ENCODE measurements at regions not wholly inside any gene's neighbourhood (a gene's known extent, or its start where the extent isn't known, plus 50 kb on each side); places are given as distances from the start of the nearest gene placed in this dataset.
"Not testable (repeated sequence)": the region's sequence is repeated elsewhere in the genome, so short reads cannot be mapped to it uniquely, and the experiment has no call there.

DNA sequence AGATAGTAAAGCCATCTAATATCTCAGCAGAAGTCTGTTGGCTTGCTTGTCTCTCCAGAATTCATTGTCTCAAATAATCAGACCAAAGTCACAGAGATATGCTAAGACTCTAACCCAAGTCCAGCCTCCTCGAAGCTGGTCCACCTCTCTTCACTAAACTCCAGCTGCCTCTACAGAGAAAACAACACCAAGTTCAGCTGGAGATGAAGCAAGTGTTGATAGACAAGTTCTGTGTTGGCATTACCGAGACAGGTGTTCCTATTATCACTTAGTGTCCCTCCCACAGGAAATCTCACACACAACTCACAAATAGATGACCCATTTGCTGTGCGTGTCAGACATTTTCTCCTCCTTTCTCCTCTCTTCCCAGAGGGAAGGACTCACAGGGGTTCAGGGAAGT is 164.4 kb upstream of the ANKFN1 start:
- no peak for DNase-seq (ENCODE audit: low read depth)
- TF ChIP-seq, protein P1, sequence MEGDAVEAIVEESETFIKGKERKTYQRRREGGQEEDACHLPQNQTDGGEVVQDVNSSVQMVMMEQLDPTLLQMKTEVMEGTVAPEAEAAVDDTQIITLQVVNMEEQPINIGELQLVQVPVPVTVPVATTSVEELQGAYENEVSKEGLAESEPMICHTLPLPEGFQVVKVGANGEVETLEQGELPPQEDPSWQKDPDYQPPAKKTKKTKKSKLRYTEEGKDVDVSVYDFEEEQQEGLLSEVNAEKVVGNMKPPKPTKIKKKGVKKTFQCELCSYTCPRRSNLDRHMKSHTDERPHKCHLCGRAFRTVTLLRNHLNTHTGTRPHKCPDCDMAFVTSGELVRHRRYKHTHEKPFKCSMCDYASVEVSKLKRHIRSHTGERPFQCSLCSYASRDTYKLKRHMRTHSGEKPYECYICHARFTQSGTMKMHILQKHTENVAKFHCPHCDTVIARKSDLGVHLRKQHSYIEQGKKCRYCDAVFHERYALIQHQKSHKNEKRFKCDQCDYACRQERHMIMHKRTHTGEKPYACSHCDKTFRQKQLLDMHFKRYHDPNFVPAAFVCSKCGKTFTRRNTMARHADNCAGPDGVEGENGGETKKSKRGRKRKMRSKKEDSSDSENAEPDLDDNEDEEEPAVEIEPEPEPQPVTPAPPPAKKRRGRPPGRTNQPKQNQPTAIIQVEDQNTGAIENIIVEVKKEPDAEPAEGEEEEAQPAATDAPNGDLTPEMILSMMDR (IDR thresholded peaks at IDR 0.05; ENCODE audit: insufficient read depth, low read depth, low read length, missing control alignments): no peak
- H3K4me3 ChIP-seq (ENCODE audit: low read depth, low read length): no peak overlapping the region

DNA sequence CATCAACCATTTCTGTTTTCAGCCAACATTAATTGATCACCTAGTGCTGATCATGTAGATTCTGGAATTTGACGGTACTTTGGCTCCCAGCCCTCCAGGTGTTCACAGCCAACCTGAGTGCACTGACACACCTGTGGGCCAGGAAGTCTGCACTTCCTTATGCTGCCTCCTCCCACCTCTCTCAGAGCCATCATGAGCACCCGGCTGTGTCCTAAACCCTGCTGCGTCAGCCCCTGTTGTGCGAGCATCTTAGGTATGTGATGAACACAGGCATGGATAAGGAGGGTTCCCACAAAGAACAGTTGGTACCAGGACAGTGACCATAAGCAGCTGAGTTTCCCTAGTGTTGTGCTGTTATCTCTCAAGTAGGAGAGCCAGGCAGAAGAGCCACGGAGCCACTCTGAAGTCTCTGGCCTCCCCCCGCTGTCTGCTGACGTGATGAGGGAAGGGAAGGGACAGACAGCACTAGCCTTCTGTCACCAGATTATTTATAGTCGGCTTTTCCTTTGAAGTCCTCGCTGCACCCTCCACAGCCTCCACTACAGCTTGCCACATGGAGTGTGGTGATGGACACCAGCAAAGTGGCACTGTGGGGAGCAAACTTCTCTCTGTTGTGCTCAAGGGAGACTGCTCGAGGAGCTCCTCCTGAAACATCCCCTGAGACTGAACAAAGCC is 162.8 kb upstream of the ANKFN1 start:
- DNase-seq (ENCODE audit: low read depth): no peak
- TF ChIP-seq, protein P1 (IDR thresholded peaks at IDR 0.05; ENCODE audit: insufficient read depth, low read depth, low read length, missing control alignments): no peak
- no peak overlapping the region for H3K4me3 ChIP-seq (ENCODE audit: low read depth, low read length)

DNA sequence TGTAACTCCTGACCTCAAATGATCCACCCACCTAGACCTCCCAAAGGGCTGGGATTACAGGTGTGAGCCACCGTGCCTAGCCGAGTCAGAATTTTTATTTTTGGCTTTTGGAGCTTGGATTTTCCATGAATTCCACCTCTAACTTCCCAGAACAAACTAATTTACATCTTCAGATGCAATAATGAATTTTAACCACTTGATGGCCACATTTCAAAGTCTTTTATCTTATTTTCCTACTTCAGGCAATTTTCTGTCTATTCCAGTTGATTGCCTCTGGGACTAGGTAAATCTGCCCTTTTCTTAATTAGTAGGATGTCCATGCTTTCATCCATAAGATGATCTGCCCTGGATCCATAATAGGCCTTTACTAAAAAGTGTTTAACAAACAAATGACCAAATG is 156.4 kb upstream of the ANKFN1 start:
- DNase-seq (ENCODE audit: low read depth): no peak
- TF ChIP-seq, protein P1 (IDR thresholded peaks at IDR 0.05; ENCODE audit: insufficient read depth, low read depth, low read length, missing control alignments): no peak
- no peak overlapping the region for H3K4me3 ChIP-seq (ENCODE audit: low read depth, low read length)

DNA sequence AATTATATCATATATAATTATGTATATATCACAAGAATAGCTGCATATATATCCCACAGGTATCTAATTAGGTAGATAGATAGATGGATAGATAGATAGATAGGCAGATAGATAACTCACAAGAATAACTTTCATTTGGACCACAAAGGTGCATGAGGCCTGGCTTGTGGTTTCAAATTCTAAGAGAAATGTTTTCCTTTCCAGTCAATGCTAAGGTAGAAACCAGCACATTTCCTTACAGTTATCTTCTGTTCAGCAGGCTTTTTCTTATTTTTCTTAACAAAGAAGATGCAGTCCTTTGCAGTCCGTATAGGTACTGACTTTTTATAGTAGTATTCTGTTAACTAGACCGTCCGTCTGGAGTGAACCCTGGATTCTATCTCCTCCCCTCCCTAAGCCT is 152.9 kb upstream of the ANKFN1 start:
- H3K4me3 ChIP-seq (ENCODE audit: low read depth, low read length): no peak overlapping the region
- DNase-seq (ENCODE audit: low read depth): no peak
- TF ChIP-seq, protein P1 (IDR thresholded peaks at IDR 0.05; ENCODE audit: insufficient read depth, low read depth, low read length, missing control alignments): no peak

DNA sequence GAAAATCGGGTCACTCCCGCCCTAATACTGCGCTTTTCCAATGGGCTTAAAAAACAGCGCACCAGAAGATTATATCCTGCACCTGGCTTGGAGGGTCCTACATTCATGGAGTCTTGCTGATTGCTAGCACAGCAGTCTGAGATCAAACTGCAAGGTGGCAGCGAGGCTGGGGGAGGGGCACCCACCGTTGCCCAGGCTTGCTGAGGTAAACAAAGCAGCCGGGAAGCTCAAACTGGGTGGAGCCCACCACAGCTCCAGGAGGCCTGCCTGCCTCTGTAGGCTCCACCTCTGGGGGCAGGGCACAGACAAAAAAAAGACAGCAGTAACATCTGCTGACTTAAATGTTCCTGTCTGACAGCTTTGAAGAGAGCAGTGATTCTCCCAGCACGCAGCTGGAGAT is 150.6 kb upstream of the ANKFN1 start:
- H3K4me3 ChIP-seq (ENCODE audit: low read depth, low read length); DNase-seq (ENCODE audit: low read depth): not testable (repeated sequence)

DNA sequence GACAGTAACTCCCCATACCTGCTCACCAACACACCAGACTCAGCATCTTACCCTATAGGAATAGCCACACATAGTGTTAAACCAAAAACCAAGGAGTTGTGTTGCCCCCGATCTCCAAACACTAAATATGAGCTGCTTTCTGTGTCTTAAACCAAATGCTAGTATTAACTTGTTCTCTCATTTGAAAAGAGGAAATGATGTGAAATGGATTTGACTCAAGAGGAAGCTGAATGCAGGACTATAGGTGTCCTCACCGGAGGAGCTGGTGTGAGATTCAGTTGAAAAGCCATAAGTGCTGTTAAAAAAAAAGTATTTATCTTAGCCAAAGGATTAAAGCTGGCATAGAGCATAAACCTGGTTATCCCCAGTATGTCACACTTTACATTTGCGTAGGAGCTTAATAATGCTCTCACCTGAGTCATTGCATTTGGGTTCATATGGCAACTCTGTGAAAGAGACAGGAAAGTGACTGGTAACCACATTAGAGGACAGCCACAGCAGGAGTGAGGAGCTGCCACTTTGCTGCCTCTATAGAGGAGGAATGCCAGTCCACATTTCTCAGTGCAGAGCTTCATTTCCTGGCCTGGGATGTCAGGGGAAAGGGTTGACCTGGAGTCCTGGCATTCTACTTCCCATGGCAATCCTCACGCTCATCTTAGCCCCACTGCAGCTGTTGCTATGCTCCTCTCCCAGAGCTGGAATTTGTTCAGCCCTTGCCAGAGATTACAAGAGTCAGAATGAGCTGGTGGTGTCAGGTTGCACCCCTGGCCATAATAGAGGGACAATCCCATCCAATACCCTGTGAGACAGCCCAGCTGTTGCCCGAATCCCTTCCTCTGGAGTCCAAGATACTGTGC is 143.3 kb upstream of the ANKFN1 start:
- no peak for DNase-seq (ENCODE audit: low read depth)
- no peak overlapping the region for H3K4me3 ChIP-seq (ENCODE audit: low read depth, low read length)
- TF ChIP-seq, protein P1 (IDR thresholded peaks at IDR 0.05; ENCODE audit: insufficient read depth, low read depth, low read length, missing control alignments): no peak

DNA sequence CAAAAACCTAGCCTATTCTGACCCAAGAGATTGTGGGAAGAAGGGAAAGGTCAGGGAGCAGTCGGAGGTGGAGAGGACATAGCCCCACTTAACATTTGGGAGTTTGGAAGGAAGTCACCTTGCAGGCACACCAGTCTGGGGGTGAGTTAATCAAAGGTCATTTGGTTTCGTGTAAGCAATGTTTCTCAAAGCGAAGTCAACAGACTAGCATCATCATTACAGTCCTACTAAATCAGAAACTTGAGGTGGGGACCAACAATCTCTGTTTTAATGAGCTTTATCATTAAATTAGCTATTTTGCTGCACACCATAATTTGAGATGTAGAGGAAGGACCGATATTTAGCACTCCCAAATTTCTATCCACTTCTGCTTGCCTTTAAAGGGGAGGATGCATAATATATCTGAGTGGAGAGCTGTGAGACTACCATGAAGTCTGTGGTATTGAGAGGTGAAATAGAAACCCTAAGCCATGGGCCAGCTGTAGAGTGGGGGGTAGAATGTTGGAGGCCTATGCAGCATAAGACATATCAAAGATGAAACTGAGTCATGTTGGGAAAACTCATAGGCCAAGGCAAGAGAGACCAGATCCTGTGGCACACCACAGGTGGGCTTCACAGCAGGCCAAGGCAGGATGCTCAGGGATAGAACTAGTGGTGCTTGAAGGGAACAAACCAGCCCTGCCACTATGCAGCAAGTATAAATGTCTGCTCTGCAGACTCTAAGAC is 141.7 kb upstream of the ANKFN1 start:
- DNase-seq (ENCODE audit: low read depth): no peak
- H3K4me3 ChIP-seq (ENCODE audit: low read depth, low read length): no peak overlapping the region
- TF ChIP-seq, protein P1 (IDR thresholded peaks at IDR 0.05; ENCODE audit: insufficient read depth, low read depth, low read length, missing control alignments): no peak
